GM21723 (cell line): ENCODE measurements at regions not wholly inside any gene's neighbourhood (a gene's known extent, or its start where the extent isn't known, plus 50 kb on each side); places are given as distances from the start of the nearest gene placed in this dataset.
"Not testable (repeated sequence)": the region's sequence is repeated elsewhere in the genome, so short reads cannot be mapped to it uniquely, and the experiment has no call there.

Experiments used
- ATAC-seq: cut with Tn5 transposase; IDR thresholded peaks from one replicate; pipeline ENCODE4 v1.9.1; 2021; ENCODE audit warnings: mild to moderate bottlenecking, moderate library complexity; ENCODE audit not compliant: unreplicated experiment

GRCh38 chr2:63692002-63692606 lies 103.3 kb downstream of the MDH1 start:
- no peak for ATAC-seq

- no peak for ATAC-seq
These were observed 106.8 kb downstream of the MDH1 start for GRCh38 chr2:63695583-63695982.

- no peak for ATAC-seq
These were observed 107.7 kb downstream of the MDH1 start for GRCh38 chr2:63696496-63696895.

- ATAC-seq: no peak
These were observed 108.4 kb downstream of the MDH1 start for GRCh38 chr2:63697160-63697559.

GRCh38 chr2:63698786-63699548 lies 110.2 kb downstream of the MDH1 start:
- peak; percentile 81 for ATAC-seq

- ATAC-seq: no peak
These were observed 110.7 kb downstream of the MDH1 start for GRCh38 chr2:63699549-63699839.

GRCh38 chr2:63700271-63700670 lies 111.5 kb downstream of the MDH1 start:
- no peak for ATAC-seq

GRCh38 chr2:63701406-63701805 lies 112.6 kb downstream of the MDH1 start:
- no peak for ATAC-seq

- not testable (repeated sequence) for ATAC-seq
These were observed 117.3 kb downstream of the MDH1 start for GRCh38 chr2:63706084-63706483.

- no peak for ATAC-seq
These were observed 122.0 kb downstream of the MDH1 start for GRCh38 chr2:63710732-63711131.

GRCh38 chr2:63712748-63713147 lies 124.0 kb downstream of the MDH1 start:
- ATAC-seq: no peak

- ATAC-seq: no peak
These were observed 125.5 kb upstream of the UGP2 start for GRCh38 chr2:63716146-63716545.

- ATAC-seq: no peak
These were observed 122.6 kb upstream of the UGP2 start for GRCh38 chr2:63719052-63719451.

GRCh38 chr2:63721082-63721424 lies 120.6 kb upstream of the UGP2 start:
- ATAC-seq: no peak

- ATAC-seq: not testable (repeated sequence)
These were observed 119.4 kb upstream of the UGP2 start for GRCh38 chr2:63722284-63722683.

GRCh38 chr2:63723709-63724108 lies 118.0 kb upstream of the UGP2 start:
- ATAC-seq: no peak

- ATAC-seq: not testable (repeated sequence)
These were observed 116.5 kb upstream of the UGP2 start for GRCh38 chr2:63725212-63725611.

- no peak for ATAC-seq
These were observed 112.3 kb upstream of the UGP2 start for GRCh38 chr2:63729362-63729761.

GRCh38 chr2:63729831-63730230 lies 111.9 kb upstream of the UGP2 start:
- no peak for ATAC-seq

GRCh38 chr2:63734510-63734909 lies 107.2 kb upstream of the UGP2 start:
- no peak for ATAC-seq

GRCh38 chr2:63735263-63735662 lies 106.4 kb upstream of the UGP2 start:
- no peak for ATAC-seq

- no peak for ATAC-seq
These were observed 105.8 kb upstream of the UGP2 start for GRCh38 chr2:63735931-63736330.

- no peak for ATAC-seq
These were observed 105.3 kb upstream of the UGP2 start for GRCh38 chr2:63736354-63736753.
